GM21786 (cell line): ENCODE measurements at regions not wholly inside any gene's neighbourhood (a gene's known extent, or its start where the extent isn't known, plus 50 kb on each side); places are given as distances from the start of the nearest gene placed in this dataset.

Experiments used
- ATAC-seq: cut with Tn5 transposase; IDR thresholded peaks from one replicate; pipeline ENCODE4 v1.9.1; 2021; ENCODE audit not compliant: unreplicated experiment

- no peak for ATAC-seq
Observed at GRCh38 chr18:64888956-64889355, 740.1 kb upstream of the LINC00305 start.

DNA sequence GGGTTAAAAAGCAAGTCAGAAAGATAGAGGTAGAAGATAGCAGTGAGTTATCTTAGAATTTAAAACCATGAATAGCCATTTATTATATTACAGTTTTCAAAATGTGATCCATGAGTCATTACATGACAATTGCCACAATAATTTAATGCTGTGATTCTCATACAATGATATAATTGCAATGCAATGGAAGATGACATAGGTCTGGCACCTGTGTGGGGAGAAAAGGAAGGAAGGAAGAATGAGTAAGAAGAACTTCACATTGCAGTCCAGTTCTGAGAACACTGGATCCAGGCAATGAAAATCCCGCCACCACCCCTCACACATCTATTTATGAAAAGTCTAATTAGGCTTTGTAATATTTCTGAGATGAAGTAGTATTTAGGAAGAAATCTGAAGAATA, 738.1 kb upstream of the LINC00305 start:
- no peak for ATAC-seq

DNA sequence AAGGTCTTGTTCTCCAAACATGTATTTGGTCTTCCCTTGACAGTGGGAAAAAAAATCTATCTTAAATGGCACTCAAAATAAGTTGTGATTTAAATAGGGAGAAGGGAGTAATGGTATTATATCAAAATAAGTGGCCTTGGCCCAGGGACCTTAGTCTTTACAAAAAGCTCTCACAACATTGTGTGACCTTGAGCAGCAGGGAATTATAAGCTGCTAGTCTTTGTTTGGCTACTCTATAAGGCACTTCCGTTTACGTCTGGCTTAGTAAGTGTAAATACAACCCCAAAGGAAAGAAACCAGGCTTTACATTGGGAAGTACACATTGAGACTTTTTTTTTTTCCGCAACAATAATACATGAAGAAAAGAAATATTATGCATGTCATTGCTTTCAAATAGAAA, 734.0 kb upstream of the LINC00305 start:
- no peak for ATAC-seq

DNA sequence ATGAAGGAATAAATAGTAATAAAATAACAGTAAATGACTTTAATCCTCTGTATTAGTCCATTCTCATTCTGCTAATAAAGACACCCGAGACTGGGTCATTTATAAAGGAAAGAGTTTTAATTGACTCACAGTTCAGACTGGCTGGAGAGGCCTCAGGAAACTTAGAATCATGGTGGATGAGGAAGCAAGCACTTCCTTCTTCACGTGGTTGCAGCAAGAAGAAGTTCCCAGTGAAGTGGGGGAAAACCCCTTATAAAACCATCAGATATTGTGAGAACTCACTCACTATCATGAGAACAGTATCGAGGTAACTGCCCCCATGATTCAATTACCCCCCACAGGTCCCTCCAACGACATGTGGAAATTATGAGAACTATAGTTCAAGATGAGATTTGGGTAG, 727.9 kb upstream of the LINC00305 start:
- ATAC-seq: no peak

DNA sequence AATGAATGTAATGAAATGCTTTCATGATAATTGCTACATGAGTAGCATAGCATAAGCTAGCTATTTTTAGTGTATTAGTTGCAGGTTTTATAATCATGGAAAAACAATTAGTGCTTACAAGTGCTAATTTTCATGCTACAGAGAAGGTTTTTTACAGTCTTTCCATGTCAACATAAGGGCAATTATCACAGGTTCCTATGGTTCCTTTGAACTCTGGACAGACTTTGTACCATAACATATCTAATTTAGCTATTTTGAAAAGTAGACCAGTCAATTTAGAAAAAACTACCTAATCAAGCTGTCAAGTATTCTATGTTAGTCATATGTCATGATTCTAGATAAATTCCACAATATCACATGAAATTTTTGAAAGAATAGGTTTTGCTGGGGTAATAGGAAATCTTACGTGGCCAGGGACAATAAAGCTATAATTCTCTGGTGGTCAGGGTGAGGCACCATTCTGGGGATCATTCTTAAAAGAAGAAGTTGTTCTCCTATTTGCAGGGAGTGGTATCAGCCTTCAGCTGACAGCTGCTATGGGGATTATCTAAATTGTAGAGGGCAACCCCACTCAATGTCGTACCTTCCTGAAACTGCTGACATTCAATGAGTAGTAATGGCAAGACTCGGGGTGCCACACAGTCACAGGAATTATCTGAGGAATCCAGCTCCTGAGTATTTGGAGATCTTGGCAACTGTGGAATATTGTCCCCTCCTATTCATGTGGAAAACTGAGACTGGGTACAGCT, 724.0 kb upstream of the LINC00305 start:
- ATAC-seq: no peak

DNA sequence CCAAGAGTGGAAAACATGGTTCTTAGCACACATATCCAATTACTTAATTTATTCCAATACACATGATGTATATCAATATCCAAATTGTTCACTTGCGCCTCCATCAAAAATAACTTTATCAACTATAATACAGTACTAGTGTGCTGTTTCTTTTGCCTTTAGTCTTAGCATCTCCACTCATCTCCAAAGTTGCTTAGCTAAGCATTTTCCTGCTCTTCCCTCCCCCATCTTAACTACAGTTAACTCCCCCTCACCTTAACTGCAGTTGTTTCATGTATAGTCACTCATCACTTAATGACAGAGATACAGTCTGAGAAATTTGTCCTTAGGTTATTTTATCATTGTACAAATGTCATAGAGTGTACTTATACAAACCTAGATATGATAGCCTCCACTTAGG, 705.2 kb upstream of the LINC00305 start:
- no peak for ATAC-seq

GRCh38 chr18:64852281-64852680, 703.4 kb upstream of the LINC00305 start:
- no peak for ATAC-seq

DNA sequence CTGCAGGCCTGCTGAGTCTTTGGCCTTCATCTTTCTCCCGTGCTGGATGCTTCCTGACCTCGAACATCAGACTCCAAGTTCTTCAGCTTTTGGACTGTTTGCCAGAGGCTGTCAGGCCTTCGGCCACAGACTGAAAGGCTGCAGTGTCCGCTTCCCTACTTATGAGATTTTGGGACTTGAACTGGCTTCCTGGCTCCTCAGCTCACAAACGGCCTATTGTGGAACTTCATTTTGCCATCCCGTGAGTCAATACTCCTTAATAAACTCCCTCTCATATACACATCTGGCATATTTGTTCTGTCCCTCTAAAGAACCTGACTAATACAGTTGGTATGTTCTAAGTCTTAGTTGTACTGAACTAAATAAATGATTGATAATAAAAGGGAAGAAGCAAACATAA, 702.8 kb upstream of the LINC00305 start:
- no peak for ATAC-seq

- ATAC-seq: no peak
Observed at GRCh38 chr18:64850791-64851190, 701.9 kb upstream of the LINC00305 start.

DNA sequence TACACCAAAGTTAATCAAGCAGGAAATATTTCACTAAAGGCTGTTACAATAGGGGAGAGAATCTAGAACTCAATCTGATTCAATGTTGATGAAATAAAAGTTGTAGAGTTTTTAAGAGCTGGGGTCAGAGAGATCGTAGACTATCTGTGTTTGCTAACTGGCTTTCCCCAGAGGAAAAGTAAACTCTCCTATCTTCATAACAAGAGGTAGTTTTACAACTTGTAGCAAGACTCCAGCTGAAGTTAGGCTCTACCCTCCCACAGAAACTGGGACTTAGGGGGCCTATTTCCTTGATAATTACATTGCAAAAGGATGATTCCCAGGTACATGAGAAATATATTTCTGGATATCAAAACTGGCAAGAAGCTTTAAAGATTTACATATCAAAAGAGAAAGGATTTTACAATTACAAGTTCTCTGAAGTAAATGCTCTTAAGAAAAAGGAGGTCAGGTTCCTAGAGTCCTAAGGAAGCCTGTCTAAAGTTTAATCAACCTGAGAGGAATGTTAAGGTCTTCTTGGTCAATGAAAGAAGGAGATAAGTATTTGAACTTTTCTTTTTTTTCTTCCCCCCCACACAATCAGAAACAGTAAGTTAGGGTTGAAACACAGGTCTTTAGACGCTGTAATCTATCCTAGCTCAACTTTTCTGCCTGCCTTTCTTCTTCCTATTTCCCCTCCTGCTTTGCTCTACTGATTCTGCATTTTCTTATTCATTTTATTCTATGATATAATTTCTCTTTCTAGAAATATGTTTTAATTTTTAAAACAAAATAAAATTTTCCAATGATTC, 692.2 kb upstream of the LINC00305 start:
- no peak for ATAC-seq

GRCh38 chr18:64810354-64810753, 661.5 kb upstream of the LINC00305 start:
- ATAC-seq: no peak

DNA sequence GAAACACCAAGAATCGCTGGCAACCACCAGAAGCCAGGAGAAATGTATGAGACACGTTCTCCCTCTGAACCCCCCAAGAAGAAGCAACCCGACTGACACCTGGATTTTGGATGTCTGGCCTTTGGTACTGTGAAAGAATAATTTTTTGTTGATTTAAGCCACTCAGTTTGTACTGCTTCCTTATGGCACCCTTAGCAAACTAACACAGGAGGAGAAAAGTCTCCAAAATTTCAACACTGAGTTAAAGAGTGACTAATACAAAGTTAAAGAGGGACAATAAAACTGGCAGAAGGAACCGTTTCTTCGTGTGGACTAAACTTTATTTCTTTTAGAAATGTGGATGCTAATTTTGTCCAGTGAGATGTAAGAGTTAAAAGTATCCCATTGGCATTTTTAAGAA, 660.9 kb upstream of the LINC00305 start:
- ATAC-seq: no peak

- no peak for ATAC-seq
Observed at GRCh38 chr18:64807560-64807959, 658.7 kb upstream of the LINC00305 start.

- no peak for ATAC-seq
Observed at GRCh38 chr18:64806691-64807090, 657.8 kb upstream of the LINC00305 start.

DNA sequence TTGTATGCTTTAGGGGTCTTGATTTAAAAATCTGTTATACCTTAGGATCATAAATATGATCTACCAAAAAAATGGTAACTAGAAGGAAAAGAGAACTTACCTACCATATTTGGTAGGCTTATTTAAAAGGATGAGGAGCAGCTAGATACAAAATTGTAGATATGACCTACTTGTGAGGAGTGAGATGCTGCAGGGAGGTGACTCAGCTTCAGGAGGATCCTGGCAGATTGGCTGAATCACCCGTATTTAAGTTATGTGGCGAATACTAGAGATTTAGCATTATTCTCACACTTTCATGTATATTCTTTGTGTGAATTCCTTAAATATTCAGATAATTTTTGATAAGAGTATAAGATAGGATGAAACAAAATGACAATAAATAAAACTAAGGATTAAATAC, 657.3 kb upstream of the LINC00305 start:
- ATAC-seq: no peak

DNA sequence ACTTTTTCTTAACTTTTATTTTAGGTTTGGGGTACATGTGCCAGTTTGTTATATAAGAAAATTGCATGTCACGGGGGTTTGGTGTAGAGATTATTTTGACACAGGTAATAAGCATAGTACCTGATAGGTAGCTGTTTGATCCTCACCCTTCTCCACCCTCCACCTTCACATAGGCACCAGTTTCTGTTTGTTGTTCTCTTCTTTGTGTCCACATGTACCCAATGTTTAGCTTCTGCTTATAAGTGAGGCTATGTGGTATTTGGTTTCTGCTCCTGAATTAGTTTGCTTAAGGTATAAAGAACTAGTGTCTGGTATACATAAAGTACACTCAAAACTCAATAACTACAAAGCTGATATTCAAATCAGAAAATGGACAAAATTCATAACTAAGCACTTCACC, 654.6 kb upstream of the LINC00305 start:
- ATAC-seq: no peak

GRCh38 chr18:64800151-64800550, 651.3 kb upstream of the LINC00305 start:
- no peak for ATAC-seq

GRCh38 chr18:64799376-64799775, 650.5 kb upstream of the LINC00305 start:
- no peak for ATAC-seq

DNA sequence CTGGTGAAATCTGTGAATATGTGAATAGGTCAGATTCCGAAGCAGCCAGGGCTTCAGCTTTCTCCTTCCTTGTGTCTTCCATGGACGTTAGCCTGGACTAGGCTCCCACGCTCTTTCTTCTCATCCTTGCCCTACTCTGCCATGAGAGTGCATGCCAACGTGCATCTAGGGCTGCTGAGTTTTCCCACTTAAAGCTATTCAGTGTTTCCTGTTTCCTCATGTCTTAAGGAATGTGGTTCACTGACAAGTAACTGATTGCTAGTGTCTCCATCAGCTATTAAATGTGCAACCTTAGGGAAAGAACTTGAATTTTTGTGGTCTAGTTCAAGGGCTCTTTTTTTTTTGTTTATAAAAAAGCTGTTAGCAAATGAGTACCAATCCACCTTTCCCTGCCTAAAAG, 642.3 kb upstream of the LINC00305 start:
- no peak for ATAC-seq

- no peak for ATAC-seq
Observed at GRCh38 chr18:64785686-64786085, 636.8 kb upstream of the LINC00305 start.

- ATAC-seq: no peak
Observed at GRCh38 chr18:64777556-64777955, 628.7 kb upstream of the LINC00305 start.

- ATAC-seq: no peak
Observed at GRCh38 chr18:64765908-64766307, 617.0 kb upstream of the LINC00305 start.

- ATAC-seq: no peak
Observed at GRCh38 chr18:64752707-64753106, 603.8 kb upstream of the LINC00305 start.
